ENCODE measurements at regions not wholly inside any gene's neighbourhood (a gene's known extent, or its start where the extent isn't known, plus 50 kb on each side); places are given as distances from the start of the nearest gene placed in this dataset.

DNA sequence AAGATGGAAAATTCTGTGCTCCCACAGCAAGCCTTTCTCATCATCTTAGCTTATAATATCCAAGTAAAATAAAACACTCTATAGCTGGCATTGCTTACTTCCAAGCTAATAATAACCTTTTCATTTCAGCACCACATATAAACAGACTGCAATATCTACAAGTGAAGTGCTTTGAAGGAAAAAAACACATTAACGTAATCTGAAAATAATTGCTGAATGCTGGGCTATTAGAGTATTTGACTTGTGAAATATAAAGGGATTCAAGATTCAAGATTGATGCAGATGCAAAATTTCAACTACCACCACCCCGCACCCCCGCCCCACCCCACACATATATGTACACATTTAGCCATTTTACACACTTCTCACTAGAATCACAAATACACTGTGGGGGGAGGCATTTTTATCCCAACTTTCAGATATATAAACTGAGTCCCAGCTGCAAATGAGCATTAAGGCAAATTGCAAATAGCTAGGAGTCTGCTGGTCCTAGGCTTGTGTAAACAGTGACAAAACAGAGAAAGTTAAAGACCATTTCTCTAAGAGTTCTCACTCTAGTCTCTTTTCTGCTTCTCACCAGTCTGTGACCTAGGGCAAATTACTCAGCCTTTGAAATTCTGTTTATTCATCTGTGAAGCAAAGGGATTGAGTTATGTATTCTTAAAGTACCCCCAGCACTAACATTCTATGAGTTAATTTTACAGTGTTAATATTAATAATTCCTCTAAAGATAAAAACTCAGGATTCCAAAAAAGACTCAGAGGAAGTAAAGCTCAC, 489.4 kb downstream of the PRELID2 start:
- no peak overlapping the region for H2AFZ ChIP-seq (ENCODE audit: low read depth, low read length)
- no peak overlapping the region for H3K4me3 ChIP-seq
- TF ChIP-seq SREBF2 (CRISPR knock-in tag; IDR thresholded peaks at IDR 0.05) = no peak
- no peaks in the 10 kb centered on the region for H3K4me1 ChIP-seq (replicated peaks in 1 of 2; ENCODE audit: control insufficient read depth in 2 of 2, insufficient read depth in 2 of 2, low read length in 2 of 2)
- intact Hi-C loops (cut with micrococcal nuclease) = no loop called here
- H3K27ac ChIP-seq (ENCODE audit: extremely low read depth, low read depth, low read length) = no peak overlapping the region
- in situ Hi-C loops (cut with MboI) = no loop called here
- FAIRE-seq (no peak), ATAC-seq (no peak), DNase-seq (ENCODE audit: extremely low read depth in 1 of 4, low spot score in 3 of 4) (no peak)
- H3K9me1 ChIP-seq (ENCODE audit: control insufficient read depth, insufficient read depth, low read length) = no peaks in the 10 kb centered on the region
- no peaks in the 10 kb centered on the region for H4K20me1 ChIP-seq (replicated peaks; ENCODE audit: control insufficient read depth, insufficient read depth, low read length)
- 4% methylated on average over 3 of the region's 3 CpGs for WGBS (ENCODE audit: insufficient coverage, low coverage, missing lambda C conversion rate)
- no peaks in the 10 kb centered on the region for H3K79me2 ChIP-seq (ENCODE audit: control insufficient read depth, insufficient read depth, low read length)
- POLR2A ChIA-PET = no interaction called here
- no peak overlapping the region for H3K9ac ChIP-seq (ENCODE audit: insufficient read depth in 1 of 2, low read depth in 2 of 2, low read length in 2 of 2)
- no TSS peak for BruUV-seq (replicated peaks)
- H3K27me3 ChIP-seq (ENCODE audit: control insufficient read depth in 2 of 2, insufficient read depth in 2 of 2, low read length in 2 of 2) = no peaks in the 10 kb centered on the region
- H3K4me2 ChIP-seq (ENCODE audit: insufficient read depth, low read length) = no peak overlapping the region
- no peaks in the 10 kb centered on the region for H3K36me3 ChIP-seq (ENCODE audit: control insufficient read depth, insufficient read depth, low read length)
- H3K9me3 ChIP-seq (replicated peaks; ENCODE audit: control insufficient read depth, insufficient read depth, low read depth, low read length) = no peaks in the 10 kb centered on the region
- CTCF ChIA-PET (ENCODE audit: low intra/inter-chr PET ratio) = no interaction called here

DNA sequence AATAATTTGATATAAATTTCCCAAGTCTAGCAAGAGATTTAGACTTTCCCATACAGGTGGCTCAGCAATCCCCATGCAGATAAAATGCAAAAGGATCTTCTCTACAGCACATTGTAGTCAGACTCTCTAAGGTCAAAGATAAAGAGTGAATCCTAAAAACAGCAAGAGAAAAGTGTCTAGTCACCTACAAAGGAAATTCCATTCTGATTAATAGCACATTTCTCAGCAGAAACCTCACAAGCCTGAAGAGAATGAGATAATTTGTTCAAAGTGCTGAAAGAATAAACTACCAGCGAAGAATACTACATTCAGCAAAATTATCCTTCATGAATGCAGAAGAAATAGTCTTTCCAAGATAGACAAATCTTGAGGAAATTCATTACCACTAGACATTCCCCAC, 493.3 kb downstream of the PRELID2 start:
- H3K36me3 ChIP-seq (ENCODE audit: control insufficient read depth, insufficient read depth, low read length) = no peaks in the 10 kb centered on the region
- H3K79me2 ChIP-seq (ENCODE audit: control insufficient read depth, insufficient read depth, low read length) = no peaks in the 10 kb centered on the region
- no peak overlapping the region for H3K4me2 ChIP-seq (ENCODE audit: insufficient read depth, low read length)
- H3K9me3 ChIP-seq (replicated peaks; ENCODE audit: control insufficient read depth, insufficient read depth, low read depth, low read length) = 0 out of 2 replicates have a peak, but pooled peaks cover 2% of the 10 kb centered on the region
- TF ChIP-seq ZNF263 (CRISPR knock-in tag; IDR thresholded peaks at IDR 0.05; ENCODE audit: borderline replicate concordance) (no peak), MAFG (tag; conservative IDR thresholded peaks at IDR 0.05) (no peak)
- H2AFZ ChIP-seq (ENCODE audit: low read depth, low read length) = no peak overlapping the region
- no peaks in the 10 kb centered on the region for H4K20me1 ChIP-seq (replicated peaks; ENCODE audit: control insufficient read depth, insufficient read depth, low read length)
- no peaks in the 10 kb centered on the region for H3K9me1 ChIP-seq (ENCODE audit: control insufficient read depth, insufficient read depth, low read length)
- WGBS (ENCODE audit: insufficient coverage, low coverage, missing lambda C conversion rate) = 0% methylated on average over 1 of the region's 1 CpG
- BruUV-seq (replicated peaks) = no TSS peak
- ChIA-PET POLR2A (no interaction called here), CTCF (ENCODE audit: low intra/inter-chr PET ratio) (no interaction called here)
- no peak for DNase-seq (ENCODE audit: extremely low read depth in 1 of 4, low spot score in 3 of 4)
- in situ Hi-C loops (cut with MboI) (no loop called here), intact Hi-C loops (cut with micrococcal nuclease) (no loop called here)
- no peak for ATAC-seq
- no peak for FAIRE-seq
- H3K4me3 ChIP-seq = no peak overlapping the region
- H3K4me1 ChIP-seq (replicated peaks in 1 of 2; ENCODE audit: control insufficient read depth in 2 of 2, insufficient read depth in 2 of 2, low read length in 2 of 2) = no peaks in the 10 kb centered on the region
- H3K27ac ChIP-seq (ENCODE audit: extremely low read depth, low read depth, low read length) = no peak overlapping the region
- H3K27me3 ChIP-seq (ENCODE audit: control insufficient read depth in 2 of 2, insufficient read depth in 2 of 2, low read length in 2 of 2) = no peaks in the 10 kb centered on the region
- no peak overlapping the region for H3K9ac ChIP-seq (ENCODE audit: insufficient read depth in 1 of 2, low read depth in 2 of 2, low read length in 2 of 2)

Data from K562 (cell line).